Dendritic cell treated with granulocyte-macrophage colony-stimulating factor and Interleukin-4, amounts not matched to agents 40 ng/mL and 50 ng/mL, for 4 days (primary cell): ENCODE measurements at regions not wholly inside any gene's neighbourhood (a gene's known extent, or its start where the extent isn't known, plus 50 kb on each side); places are given as distances from the start of the nearest gene placed in this dataset.

Experiments
- H3K27ac Mint-ChIP-seq: one replicate; pipeline ENCODE4 v1.8.0; 2022; ENCODE audit warnings: mild to moderate bottlenecking, mixed read lengths
- H3K27me3 Mint-ChIP-seq: one replicate; pipeline ENCODE4 v1.8.0; 2022; ENCODE audit warnings: mild to moderate bottlenecking, mixed read lengths
- H3K36me3 Mint-ChIP-seq: one replicate; pipeline ENCODE4 v1.8.0; 2022; ENCODE audit warnings: low read depth, mixed read lengths
- H3K4me1 Mint-ChIP-seq: one replicate; pipeline ENCODE4 v1.8.0; 2022; ENCODE audit warnings: low read depth, mixed read lengths
- H3K4me3 Mint-ChIP-seq: one replicate; pipeline ENCODE4 v1.8.0; 2022; ENCODE audit warnings: mild to moderate bottlenecking, moderate library complexity, mixed read lengths
- H3K9me3 Mint-ChIP-seq: one replicate; pipeline ENCODE4 v1.8.0; 2022; ENCODE audit warnings: mixed read lengths
- intact Hi-C: fragments of 100-400 bp; cut with micrococcal nuclease; formaldehyde crosslinking; loops from one replicate; pipeline ENCODE4 v1.15.0; 2022

- intact Hi-C loops = no loop called here
- no peaks in the 10 kb centered on the region for H3K36me3 Mint-ChIP-seq
- peaks cover 25% of the 10 kb centered on the region for H3K27me3 Mint-ChIP-seq
- H3K9me3 Mint-ChIP-seq = no peaks in the 10 kb centered on the region
- H3K4me3 Mint-ChIP-seq = no peak overlapping the region
- peaks cover 6% of the 10 kb centered on the region for H3K4me1 Mint-ChIP-seq
- H3K27ac Mint-ChIP-seq = no peak overlapping the region
Measured at GRCh38 chr20:4563031-4563430, 123.2 kb upstream of the PRNP start.

DNA sequence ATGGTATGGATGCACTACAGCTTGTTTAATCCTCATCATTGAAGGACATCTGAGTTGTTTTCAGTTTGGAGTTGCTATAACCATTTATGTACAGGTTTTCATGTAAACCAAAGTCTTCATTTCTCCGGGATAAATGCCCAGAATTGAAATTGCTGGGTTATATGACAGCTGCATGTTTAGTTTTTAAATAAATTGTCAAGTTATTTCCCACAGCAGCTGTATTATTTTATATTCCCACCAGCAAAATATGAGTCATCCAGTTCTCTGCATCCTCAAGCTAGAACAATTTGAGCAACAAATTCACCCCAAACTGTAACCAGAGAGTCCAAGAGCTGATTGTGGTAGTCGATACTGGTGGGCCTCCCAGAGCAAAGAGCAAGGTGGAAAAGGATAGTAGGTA is 125.6 kb upstream of the PRNP start:
- H3K9me3 Mint-ChIP-seq = no peaks in the 10 kb centered on the region
- H3K27ac Mint-ChIP-seq = no peak overlapping the region
- intact Hi-C loops = no loop called here
- H3K27me3 Mint-ChIP-seq = peaks cover 29% of the 10 kb centered on the region
- no peaks in the 10 kb centered on the region for H3K4me1 Mint-ChIP-seq
- no peak overlapping the region for H3K4me3 Mint-ChIP-seq
- no peaks in the 10 kb centered on the region for H3K36me3 Mint-ChIP-seq

GRCh38 chr20:4559906-4560305 is 126.3 kb upstream of the PRNP start:
- H3K27ac Mint-ChIP-seq = no peak overlapping the region
- no peaks in the 10 kb centered on the region for H3K36me3 Mint-ChIP-seq
- peaks cover 34% of the 10 kb centered on the region for H3K27me3 Mint-ChIP-seq
- no peaks in the 10 kb centered on the region for H3K4me1 Mint-ChIP-seq
- no peak overlapping the region for H3K4me3 Mint-ChIP-seq
- no peaks in the 10 kb centered on the region for H3K9me3 Mint-ChIP-seq
- intact Hi-C loops = no loop called here

DNA sequence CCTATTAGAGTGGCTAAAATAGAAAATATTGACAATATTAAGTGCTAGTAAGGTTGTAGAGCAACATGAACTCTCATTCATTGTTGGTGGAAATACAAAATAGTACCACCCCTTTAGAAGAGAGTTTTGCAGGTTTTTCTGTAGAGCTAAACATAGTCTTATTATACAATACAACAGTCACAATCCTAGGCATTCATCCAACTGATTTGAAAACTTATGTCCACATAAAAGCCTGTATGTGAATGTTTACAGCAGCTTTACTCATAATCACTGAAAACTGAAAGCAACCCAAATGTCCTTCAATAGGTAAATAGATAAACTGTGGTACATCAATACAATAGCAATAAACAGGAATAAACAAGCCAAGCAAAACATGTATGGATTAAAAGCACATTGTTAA is 127.2 kb upstream of the PRNP start:
- no peaks in the 10 kb centered on the region for H3K36me3 Mint-ChIP-seq
- intact Hi-C loops = no loop called here
- H3K27ac Mint-ChIP-seq = no peak overlapping the region
- H3K4me3 Mint-ChIP-seq = no peak overlapping the region
- no peaks in the 10 kb centered on the region for H3K4me1 Mint-ChIP-seq
- H3K9me3 Mint-ChIP-seq = no peaks in the 10 kb centered on the region
- H3K27me3 Mint-ChIP-seq = peaks cover 32% of the 10 kb centered on the region

DNA sequence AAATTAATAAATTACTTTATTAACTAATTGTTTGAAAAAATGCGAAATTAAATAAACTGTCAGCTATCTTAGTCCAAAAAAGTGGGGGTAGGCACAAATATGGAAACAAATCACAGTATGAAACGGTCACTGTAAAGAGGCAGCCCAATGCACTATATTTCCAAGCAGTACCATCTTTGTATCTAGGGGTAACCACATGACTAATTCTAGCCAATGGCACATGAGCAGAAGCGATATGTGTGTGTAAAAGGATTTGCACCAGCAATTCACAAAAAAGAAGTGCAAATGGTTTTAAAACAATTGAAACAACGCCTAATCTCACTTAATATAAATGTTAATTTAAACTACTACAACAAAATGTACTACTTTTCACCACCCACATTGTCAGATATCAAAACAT is 129.5 kb upstream of the PRNP start:
- Mint-ChIP-seq H3K4me3 (no peak overlapping the region), H3K27ac (no peak overlapping the region), H3K27me3 (peaks cover 28% of the 10 kb centered on the region), H3K9me3 (no peaks in the 10 kb centered on the region), H3K36me3 (no peaks in the 10 kb centered on the region), H3K4me1 (no peaks in the 10 kb centered on the region)
- intact Hi-C loops = no loop called here

GRCh38 chr20:4555188-4555890 is 130.9 kb upstream of the PRNP start:
- intact Hi-C loops = no loop called here
- no peaks in the 10 kb centered on the region for H3K36me3 Mint-ChIP-seq
- H3K9me3 Mint-ChIP-seq = no peaks in the 10 kb centered on the region
- H3K27ac Mint-ChIP-seq = no peak overlapping the region
- no peaks in the 10 kb centered on the region for H3K4me1 Mint-ChIP-seq
- no peak overlapping the region for H3K4me3 Mint-ChIP-seq
- H3K27me3 Mint-ChIP-seq = peaks cover 31% of the 10 kb centered on the region

DNA sequence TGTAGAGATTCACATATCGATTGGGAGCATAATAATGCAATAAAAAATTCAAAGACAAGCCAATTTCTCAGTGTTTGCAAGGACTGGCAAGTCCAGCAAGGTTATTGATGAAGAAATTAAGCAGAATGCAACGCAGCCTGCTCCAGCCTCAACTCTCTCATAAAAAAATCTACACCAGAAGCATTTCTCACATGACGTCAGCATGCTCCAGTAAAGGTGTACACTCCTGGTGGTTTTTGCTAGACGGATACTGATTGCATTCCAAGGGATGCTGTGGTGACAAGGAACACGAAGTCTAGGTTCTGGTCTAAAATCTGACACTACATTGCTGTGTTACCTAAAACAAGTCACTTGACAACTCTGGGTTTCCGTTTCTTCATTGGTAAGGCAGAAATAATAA is 131.9 kb upstream of the PRNP start:
- no peaks in the 10 kb centered on the region for H3K36me3 Mint-ChIP-seq
- no peaks in the 10 kb centered on the region for H3K4me1 Mint-ChIP-seq
- no peak overlapping the region for H3K4me3 Mint-ChIP-seq
- peaks cover 29% of the 10 kb centered on the region for H3K27me3 Mint-ChIP-seq
- intact Hi-C loops = no loop called here
- no peaks in the 10 kb centered on the region for H3K9me3 Mint-ChIP-seq
- no peak overlapping the region for H3K27ac Mint-ChIP-seq

- Mint-ChIP-seq H3K27me3 (peaks cover 23% of the 10 kb centered on the region), H3K36me3 (no peaks in the 10 kb centered on the region)
- intact Hi-C loops = no loop called here
Measured at GRCh38 chr20:4552075-4552640, 134.1 kb upstream of the PRNP start.

DNA sequence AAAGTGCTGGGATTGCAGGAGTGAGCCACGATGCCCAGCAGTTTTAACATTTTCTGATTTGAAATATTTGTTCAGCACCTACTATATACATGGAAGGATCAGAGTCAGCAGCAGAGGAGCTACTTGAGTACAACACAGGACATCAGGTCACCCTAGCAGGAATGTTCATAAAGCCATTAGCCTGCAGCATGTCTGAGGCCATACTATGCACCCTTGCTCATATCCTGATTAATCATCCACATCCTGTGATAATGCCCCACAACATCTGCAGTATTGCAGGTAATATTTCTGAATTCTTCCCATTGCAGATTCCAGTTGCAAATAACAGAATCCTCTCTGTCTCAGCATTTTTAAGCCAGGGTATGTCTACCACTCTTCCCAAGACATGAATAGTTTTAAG is 135.5 kb upstream of the PRNP start:
- H3K27ac Mint-ChIP-seq = no peak overlapping the region
- no peaks in the 10 kb centered on the region for H3K9me3 Mint-ChIP-seq
- H3K27me3 Mint-ChIP-seq = peaks cover 23% of the 10 kb centered on the region
- H3K4me1 Mint-ChIP-seq = no peaks in the 10 kb centered on the region
- H3K4me3 Mint-ChIP-seq = no peak overlapping the region
- intact Hi-C loops = no loop called here
- no peaks in the 10 kb centered on the region for H3K36me3 Mint-ChIP-seq

More at GRCh38 chr20:4552075-4552640, 134.1 kb upstream of the PRNP start:
- no peaks in the 10 kb centered on the region for H3K9me3 Mint-ChIP-seq
- H3K4me3 Mint-ChIP-seq = no peak overlapping the region
- H3K4me1 Mint-ChIP-seq = no peaks in the 10 kb centered on the region
- no peak overlapping the region for H3K27ac Mint-ChIP-seq

GRCh38 chr20:4549711-4550259 is 136.5 kb upstream of the PRNP start:
- Mint-ChIP-seq H3K27me3 (peaks cover 20% of the 10 kb centered on the region), H3K4me3 (no peak overlapping the region), H3K27ac (no peak overlapping the region), H3K9me3 (no peaks in the 10 kb centered on the region), H3K36me3 (no peaks in the 10 kb centered on the region), H3K4me1 (no peaks in the 10 kb centered on the region)
- intact Hi-C loops = no loop called here

- Mint-ChIP-seq H3K4me3 (no peak overlapping the region), H3K36me3 (no peaks in the 10 kb centered on the region), H3K27ac (no peak overlapping the region), H3K4me1 (no peaks in the 10 kb centered on the region), H3K9me3 (no peaks in the 10 kb centered on the region), H3K27me3 (peaks cover 23% of the 10 kb centered on the region)
- intact Hi-C loops = no loop called here
Measured at GRCh38 chr20:4548552-4548951, 137.7 kb upstream of the PRNP start.

DNA sequence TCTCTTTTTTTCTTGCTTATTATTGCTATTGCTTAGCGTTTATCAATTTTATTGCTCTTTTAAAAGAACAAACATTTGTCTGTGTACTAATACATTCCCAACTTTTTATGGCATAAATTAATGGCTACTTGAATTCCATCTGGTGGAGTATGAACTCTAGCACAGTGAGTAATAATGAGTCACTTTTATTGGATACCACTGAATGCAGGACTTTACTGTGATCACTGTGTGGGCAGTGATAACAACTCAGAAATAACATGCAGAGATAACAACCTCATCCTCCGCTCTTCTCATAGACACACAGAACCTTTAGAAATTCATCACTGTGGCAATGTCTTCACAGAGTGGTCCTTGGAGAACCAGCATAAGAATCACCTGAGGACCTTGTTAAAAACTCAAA is 139.5 kb upstream of the PRNP start:
- Mint-ChIP-seq H3K36me3 (no peaks in the 10 kb centered on the region), H3K27me3 (peaks cover 23% of the 10 kb centered on the region), H3K4me1 (no peaks in the 10 kb centered on the region), H3K27ac (no peak overlapping the region), H3K9me3 (no peaks in the 10 kb centered on the region), H3K4me3 (no peak overlapping the region)
- intact Hi-C loops = no loop called here

- Mint-ChIP-seq H3K27me3 (peaks cover 21% of the 10 kb centered on the region), H3K4me3 (no peak overlapping the region), H3K9me3 (no peaks in the 10 kb centered on the region), H3K27ac (no peak overlapping the region), H3K4me1 (no peaks in the 10 kb centered on the region), H3K36me3 (no peaks in the 10 kb centered on the region)
- intact Hi-C loops = no loop called here
Measured at GRCh38 chr20:4546342-4546741, 139.9 kb upstream of the PRNP start.

DNA sequence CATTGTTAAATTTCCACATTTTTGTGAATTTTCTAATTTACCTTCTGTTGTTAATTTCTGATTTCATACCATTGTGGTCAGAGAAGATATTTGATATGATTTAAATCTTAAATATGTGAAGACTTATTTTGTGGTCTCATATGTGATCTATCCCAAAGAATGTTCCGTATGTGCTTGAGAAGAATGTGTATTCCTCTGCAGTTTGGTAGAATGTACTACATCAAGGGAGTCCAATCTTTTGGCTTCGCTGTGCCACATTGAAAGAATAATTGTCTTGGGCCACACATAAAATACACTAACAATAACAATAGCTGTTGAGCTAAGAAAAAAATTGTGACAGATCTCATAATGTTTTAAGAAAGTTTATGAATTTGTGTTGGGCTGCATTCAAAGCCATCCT is 140.7 kb upstream of the PRNP start:
- no peaks in the 10 kb centered on the region for H3K9me3 Mint-ChIP-seq
- intact Hi-C loops = no loop called here
- peaks cover 21% of the 10 kb centered on the region for H3K27me3 Mint-ChIP-seq
- H3K27ac Mint-ChIP-seq = no peak overlapping the region
- H3K4me1 Mint-ChIP-seq = no peaks in the 10 kb centered on the region
- H3K4me3 Mint-ChIP-seq = no peak overlapping the region
- H3K36me3 Mint-ChIP-seq = no peaks in the 10 kb centered on the region

GRCh38 chr20:4544765-4545164 is 141.5 kb upstream of the PRNP start:
- H3K9me3 Mint-ChIP-seq = no peaks in the 10 kb centered on the region
- no peaks in the 10 kb centered on the region for H3K4me1 Mint-ChIP-seq
- no peaks in the 10 kb centered on the region for H3K36me3 Mint-ChIP-seq
- intact Hi-C loops = no loop called here
- no peak overlapping the region for H3K27ac Mint-ChIP-seq
- peaks cover 16% of the 10 kb centered on the region for H3K27me3 Mint-ChIP-seq
- H3K4me3 Mint-ChIP-seq = no peak overlapping the region
